Frontal cortex (tissue), 3 donors: ENCODE measurements at regions not wholly inside any gene's neighbourhood (a gene's known extent, or its start where the extent isn't known, plus 50 kb on each side); places are given as distances from the start of the nearest gene placed in this dataset.
"Not testable (repeated sequence)": the region's sequence is repeated elsewhere in the genome, so short reads cannot be mapped to it uniquely, and the experiment has no call there.

Experiments used
- DNase-seq, 2 donors: peaks; one replicate each; pipeline ENCODE4 v3.0.0; 2012; ENCODE audit warnings: low spot score in 2 of 2
- FAIRE-seq: peaks from 2 replicates; lab custom pipeline; 2012; peaks lifted over from hg19 to GRCh38; lab: Jason Lieb, UNC
- donor health status: control.
- donor health status: control.
- donor health status: control.

DNA sequence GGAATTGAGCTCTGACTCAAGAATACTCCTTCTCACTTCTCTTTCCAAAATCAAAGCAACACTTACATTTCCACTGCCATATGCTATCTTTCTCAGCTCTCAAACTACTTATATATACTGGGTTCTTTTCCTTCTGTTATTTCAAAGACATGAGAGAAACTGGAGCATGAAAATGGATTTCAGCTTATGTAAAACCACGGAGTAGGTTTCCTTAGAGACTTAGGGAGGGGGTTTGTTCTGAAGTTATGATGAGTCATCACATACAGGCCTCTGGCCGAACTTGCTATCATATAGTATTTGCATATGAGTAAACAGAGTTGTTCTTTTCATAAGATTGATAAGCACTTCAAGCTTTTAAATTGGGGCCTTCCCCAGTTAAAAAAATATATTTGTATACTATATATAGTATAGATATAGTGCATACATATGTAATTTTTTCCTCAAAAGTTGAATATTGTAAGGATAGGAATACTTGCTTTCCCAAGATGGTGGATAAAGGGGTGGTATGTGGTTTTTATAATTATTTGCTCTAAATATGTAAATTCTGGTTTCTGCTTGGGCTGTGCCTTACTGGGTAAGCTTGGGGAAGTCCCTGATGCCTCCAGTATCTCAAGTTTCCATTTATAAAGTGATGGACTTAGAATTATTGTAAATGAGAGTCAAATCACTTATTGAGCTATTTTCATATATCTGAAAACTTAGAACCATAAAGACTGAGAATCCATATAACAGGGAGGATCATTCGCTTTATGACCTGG lies 273.9 kb downstream of the RFPL4B start:
- FAIRE-seq: no peak
- no peak for DNase-seq

DNA sequence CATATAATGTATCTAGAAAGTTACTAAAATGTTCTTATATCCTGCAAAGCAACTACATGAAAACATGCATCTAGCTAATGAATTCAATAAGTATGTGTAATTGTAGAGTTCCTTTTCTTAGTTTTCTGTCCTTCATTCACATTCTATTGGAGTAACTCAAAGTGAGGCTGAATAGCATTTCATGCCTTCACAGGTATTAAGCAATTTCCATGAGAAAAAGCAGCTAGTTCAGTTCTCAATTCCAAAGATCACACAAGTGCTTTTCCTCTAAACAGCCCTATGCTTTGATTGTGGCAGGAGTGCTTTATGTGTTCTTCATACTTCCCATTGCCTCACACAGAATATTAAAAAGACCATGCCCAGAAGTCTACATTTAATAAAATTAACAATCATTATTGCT lies 274.9 kb downstream of the RFPL4B start:
- FAIRE-seq (no peak), DNase-seq (no peak)

DNA sequence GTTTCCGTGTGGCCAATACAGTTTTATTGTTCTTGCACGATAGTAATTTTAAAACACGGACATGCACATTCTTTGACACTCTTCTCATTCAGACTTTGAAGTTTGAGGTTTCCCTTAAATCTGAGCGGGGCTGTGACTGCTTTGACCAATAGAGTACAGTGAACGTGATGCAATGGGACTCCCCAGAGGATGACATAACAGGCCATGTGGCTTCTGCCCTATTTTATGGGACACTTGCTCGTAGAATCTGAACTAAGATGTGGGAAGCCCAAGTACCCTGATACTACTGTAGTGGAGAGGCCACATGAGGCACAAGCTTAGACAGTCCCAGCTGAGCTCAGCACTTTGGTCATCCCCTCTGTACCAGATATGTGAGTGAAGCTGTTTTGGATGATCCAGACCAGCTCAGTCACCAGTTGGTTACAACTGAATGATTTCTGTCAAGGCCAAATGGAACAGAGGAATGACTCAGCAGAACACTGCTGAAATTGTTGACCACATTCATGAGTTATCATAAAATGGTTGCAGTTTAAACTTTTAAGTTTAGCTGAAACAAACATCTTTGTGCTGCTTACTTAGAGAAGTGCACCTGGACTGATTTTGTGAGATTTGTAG lies 279.4 kb downstream of the RFPL4B start:
- no peak for DNase-seq
- no peak for FAIRE-seq

DNA sequence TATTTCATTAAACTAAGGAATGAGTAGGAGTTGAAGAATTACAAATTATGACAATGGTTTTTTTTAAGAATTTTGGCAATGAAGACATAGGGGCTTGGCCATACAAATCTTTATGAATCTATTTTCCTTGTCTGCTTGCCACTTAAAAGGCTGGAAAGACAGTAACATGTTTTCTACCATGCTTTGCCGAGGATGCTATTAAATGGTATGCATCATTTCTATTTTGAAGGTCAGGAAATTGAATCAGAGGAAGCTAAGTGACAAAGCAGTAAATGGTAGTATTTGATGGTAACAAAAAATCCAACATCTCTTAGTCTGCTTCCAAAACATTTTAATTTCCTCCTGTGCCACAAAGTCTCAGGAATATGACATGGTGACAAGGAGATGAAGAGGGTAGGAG lies 287.2 kb downstream of the RFPL4B start:
- no peak for FAIRE-seq

DNA sequence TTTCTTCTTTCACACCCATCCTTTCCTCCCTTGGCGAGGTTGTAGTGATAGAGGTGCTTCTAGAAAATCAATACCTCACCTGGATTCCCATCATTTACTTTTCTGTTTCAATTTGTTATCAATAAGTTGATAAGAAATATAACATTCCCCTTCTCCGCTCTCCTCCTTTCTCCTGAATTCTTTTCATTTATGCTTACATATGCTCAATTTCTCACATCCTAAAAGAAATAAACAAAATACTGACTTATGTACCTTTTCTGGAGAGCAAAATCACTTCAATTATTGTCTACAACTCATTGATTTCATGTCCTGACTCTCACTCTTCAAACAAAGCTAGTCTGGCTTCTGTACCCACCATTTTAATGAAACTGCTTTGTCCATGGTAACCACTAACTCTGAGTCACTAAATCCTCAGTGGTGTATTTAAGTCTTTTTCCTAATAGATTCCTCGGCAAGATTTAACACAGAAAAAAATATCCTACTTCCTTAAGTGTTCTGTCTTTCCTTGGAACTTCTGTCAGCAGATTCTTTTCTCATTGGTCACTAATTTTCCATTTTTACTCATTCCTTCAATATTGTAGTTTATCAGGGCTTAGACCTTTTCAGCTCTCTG lies 289.6 kb downstream of the RFPL4B start:
- DNase-seq (no peak), FAIRE-seq (no peak)

More for the DNA sequence above, 287.2 kb downstream of the RFPL4B start:
- DNase-seq: no peak

DNA sequence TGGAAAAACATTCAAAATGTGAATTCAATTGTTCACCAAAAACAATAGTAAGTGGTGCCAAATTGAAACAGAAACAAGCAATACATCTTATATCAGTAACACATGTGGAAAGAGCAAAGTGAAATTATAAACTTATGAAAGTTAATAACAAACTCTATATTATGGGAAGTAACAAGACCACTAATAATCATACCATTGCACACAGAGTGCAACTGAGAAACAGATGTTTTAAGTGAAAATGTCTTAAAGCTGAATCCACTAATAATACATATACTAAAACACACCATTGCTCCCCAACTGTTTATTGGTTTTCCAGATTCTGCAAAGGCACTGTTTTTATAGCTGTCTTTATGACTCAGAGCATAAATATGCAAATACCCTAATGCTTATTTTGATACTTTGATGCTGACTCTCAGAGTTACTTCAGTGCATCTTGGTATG lies 292.3 kb downstream of the RFPL4B start:
- DNase-seq: no peak
- FAIRE-seq: no peak

DNA sequence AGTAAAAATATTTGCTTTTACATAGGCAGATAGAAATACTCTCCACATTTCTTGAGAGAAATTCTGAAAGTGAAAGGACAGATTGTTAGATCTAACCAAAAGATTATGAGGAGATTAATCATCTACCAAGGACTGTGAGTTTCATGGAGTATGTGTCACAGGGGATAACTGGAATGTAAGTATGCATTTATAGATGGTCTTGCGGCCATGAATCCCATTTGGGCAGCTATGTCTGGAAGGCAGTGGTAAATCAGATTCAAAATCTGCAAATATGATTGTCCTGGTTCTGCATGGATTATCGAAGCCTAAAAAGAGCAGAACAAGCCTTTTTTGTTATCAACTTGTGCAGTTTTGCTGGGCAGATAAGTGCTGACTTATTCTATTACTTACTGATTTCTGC lies 293.8 kb downstream of the RFPL4B start:
- DNase-seq (no peak), FAIRE-seq (no peak)

DNA sequence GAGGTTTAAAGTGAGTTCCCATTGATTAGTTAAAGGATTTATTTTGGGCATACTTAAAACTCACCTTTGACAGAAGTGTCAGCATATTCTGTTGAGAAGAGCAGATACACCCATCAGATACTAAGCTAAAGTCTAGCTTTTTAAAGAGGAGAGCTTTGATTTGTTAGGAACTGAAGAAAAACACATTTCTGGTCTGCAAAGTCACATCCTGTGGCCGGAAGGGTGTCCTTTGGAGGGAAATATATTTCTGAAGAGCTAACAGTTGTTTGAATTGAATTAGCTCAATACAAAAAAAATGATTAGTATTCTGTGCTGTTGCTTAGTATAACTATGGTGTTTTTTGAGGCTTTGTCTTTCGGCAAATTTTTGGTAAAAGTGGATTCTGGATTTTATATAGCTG lies 302.7 kb downstream of the RFPL4B start:
- DNase-seq: no peak
- no peak for FAIRE-seq

DNA sequence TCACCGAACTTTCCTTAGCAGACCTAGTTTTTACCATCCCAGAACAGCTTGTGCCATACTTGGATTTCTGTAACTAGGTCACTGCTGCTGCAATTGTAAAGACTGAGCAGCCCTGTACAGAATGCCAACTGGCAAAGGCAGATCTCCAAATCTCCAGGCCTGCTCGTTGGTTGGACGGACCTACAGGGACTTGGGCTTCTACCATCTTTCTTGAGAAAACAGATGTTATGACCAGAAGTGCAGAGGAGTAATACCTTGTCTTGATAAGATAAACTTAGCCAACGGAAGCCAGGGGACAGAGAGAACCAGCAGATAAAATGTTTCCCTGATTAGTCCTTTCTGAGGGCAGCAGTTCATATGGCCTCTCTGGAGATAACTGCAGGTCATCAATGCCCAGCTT lies 304.1 kb downstream of the RFPL4B start:
- FAIRE-seq: no peak
- no peak for DNase-seq

DNA sequence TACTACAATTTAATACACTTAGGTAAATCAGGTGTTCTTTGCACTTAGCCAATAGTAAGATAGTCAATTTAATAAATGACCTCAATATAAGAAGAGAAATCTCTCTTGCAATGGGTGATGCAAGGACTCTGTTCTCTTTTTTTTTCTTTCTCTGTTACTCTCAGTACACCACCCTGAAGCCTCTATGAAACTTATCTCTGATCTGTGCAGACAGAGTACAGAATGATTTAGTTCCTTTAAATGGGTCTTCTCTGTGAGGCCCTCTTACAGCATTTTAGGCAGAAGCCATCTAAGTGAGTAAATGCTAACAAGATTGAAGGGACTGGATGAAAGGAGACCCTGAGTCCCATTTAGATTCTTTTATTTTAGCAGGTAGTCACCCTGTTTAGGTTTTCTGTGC lies 312.8 kb downstream of the RFPL4B start:
- FAIRE-seq: no peak
- no peak for DNase-seq

DNA sequence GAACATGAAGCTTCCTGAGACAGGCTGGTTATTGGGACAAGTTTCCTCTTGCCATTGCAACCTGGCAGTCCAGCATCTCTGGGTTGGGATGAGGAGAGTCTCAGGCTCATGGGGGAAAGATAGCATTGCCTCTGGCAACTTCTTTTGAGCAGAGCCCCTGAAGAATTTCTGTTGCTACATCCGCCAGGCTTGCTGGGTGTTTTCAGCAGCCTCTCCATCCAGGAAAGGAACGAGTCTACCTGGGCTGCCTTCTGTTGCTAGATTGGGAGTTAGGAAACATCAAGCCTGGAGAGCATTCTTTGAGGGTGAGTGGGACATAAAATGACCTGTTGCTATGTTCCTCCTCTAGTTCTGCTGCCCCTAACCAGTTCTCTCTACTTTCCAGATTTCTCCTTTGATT lies 313.5 kb downstream of the RFPL4B start:
- DNase-seq: no peak
- FAIRE-seq: no peak

DNA sequence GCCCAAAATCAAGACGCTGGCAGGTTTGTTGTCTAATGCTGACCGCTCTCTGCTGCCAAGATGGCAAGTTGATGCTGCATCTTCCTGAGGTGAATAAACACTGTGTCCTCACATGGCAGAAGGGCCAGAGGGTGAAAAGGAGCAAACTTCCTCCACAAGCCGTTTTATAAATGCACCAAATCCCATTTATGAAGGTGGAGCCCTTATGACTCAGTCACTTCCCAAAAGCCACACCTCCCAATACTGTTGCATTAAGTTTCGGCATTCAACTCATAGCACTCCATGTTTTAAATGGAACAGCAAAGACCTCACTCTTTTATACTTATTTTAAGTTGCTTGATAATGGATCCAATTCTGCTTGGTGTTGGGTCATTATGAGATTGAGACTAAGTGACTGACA lies 316.6 kb downstream of the RFPL4B start:
- DNase-seq (no peak), FAIRE-seq (no peak)

DNA sequence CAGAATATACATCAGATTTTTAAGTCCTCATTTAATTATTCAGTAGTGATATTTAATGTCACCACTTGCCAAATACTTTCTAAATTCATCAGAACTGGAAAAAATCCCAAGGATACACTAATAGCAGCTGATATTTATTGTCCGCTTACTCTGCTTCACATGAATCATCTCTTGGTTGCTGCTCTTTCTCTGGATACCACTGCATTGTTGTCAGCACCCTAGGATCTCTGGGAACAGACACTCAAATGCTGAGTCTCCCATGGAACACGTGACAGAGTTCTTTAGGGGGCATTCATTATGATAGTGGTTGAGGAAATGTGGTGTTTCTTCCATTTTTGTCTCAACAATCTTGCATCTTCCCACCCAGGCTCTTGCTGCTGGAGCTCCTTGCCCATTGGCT lies 318.0 kb downstream of the RFPL4B start:
- FAIRE-seq (no peak), DNase-seq (no peak)

DNA sequence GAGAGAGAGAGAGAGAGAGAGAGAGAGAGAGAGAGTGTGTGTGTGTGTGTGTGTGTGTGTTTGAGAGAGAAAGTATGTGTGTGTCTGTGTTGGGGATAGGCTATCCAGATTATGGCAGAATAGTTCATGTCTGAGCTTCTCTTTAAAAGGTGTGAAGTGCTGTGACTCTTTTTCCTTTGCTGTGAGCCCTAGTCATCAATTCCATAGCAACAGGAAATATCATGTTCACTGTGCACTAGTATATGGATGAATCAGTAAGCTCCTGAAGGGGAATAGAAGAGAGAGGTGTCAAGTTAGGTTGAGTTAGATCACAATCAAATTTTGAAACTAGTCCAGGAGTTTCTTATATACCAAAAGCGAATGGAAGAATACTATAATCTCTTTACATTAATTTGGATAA lies 318.7 kb downstream of the RFPL4B start:
- DNase-seq: no peak
- FAIRE-seq: no peak

DNA sequence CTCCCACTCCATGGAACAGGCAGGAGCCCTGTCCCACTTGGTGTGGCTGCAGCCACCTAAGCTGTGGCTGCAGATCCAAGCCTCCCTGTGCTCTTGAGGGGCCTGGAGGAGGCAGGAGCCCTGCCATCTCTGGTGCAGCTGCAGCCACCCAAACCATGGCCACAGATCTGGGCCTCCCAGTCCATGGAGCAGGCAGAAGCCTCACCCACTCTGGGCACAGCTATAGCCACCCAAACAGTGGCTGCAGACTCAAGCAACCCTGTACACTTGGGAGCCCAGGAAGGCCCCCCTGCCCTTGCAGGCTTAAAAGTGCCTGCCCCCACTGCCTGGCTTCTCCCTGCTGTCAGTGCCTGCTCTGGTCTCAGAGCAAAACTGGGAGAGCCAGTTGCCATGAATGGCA lies 320.3 kb downstream of the RFPL4B start:
- FAIRE-seq (no peak), DNase-seq (no peak)

DNA sequence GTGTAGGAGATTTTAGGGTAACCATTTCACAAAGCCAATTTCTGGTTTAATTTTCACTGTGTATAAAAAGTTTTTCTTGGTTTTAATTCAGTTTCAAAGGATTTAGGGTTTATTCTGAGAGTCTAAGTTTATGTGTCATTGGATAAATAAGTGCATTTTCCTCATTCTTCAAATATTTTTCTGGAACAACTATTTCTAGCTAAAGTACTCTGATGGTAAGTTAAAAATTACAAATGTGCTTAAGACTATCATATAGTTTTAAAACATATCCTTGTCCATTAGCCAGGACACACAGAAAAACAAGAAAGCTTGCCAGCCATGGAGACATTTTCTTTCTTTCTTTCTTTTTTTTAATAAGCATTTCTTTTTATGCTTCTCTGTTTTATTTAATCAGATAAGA lies 333.0 kb downstream of the RFPL4B start:
- no peak for FAIRE-seq
- DNase-seq: no peak

DNA sequence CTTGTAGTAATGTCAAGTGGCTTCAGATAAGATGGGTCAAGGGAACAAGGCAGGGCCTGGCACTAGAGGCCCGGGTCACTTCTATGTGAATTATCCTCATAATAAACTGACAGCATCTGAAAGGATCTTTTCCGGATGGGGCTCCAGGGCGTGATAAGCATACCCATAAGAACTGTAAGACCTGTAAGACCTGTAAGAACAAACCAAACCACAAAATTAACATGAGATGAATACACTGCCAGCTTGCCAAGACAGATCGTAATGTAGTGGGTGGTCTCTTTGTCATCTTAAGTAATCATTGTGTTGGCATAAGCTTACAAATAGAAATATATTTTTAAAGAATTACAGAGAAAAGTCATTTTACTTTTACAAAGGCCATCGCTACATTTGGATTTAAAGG lies 334.9 kb downstream of the RFPL4B start:
- FAIRE-seq: no peak

DNA sequence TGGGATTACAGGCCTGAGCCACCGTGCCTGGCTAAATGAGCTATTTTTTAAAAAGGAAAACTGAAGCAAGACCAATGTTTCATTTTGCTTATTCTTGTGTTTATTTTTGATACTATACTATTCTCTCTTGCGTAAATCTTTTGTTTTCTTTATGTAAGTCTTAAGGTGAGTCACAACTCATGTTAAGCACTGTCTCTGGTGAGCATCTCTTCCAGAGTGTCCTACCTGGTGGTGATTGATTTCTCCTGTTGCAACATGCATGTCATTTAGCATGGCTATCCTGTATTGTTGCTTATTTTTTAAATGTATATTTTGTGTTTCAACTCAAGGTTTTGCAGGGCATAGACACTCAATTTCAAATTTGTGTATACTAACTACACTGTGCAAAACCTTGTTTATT lies 336.0 kb downstream of the RFPL4B start:
- DNase-seq (no peak), FAIRE-seq (no peak)

More for the DNA sequence above, 334.9 kb downstream of the RFPL4B start:
- DNase-seq: no peak

DNA sequence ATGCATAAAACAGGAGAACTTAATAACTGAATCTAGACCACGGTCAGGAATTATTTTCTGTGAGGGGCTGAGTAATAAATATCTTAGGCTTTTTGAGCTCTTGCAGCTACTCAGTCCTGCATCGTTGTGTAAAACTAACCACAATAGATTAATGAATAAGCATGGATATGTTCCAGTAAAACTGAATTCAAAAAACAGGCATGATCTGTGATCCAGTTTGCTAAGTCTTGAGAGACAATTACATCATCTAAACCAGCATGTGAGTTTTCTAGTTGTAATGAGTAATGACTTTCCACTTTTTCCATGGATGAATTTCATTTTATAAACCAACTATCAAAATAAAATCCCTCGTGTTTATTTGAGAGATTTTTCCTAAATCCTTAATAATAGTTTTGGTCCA lies 336.8 kb downstream of the RFPL4B start:
- no peak for FAIRE-seq
- DNase-seq: no peak

DNA sequence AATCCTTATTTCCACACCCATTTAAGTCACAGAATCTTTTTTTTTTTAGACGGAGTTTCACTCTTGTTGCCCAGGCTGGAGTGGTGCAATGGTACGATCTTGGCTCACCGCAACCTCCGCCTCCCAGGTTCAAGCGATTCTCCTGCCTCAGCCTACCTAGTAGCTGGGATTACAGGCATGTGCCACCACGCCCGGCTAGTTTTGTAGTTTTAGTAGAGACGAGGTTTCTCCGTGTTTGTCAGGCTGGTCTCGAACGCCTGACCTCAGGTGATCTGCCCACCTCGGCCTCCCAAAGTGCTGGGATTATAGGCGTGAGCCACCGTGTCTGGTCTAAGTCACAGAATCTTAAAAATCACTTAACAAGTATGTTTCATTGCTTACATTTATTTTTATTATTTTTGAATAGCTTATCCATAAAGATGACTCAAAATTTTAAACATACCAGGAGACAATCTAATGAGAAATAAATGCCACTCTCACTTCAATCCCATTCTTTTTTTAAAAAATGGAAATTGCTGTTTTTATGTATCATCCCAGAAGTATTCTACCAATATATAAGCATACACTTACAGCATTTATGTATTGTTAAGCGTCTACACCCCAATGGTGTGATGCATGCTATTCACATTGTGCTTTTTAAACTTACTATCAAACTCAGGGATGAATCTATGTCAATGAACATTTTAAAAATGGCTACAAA lies 338.5 kb downstream of the RFPL4B start:
- FAIRE-seq, DNase-seq: not testable (repeated sequence)
